ENCODE measurements at regions not wholly inside any gene's neighbourhood (a gene's known extent, or its start where the extent isn't known, plus 50 kb on each side); places are given as distances from the start of the nearest gene placed in this dataset.
"Not testable (repeated sequence)": the region's sequence is repeated elsewhere in the genome, so short reads cannot be mapped to it uniquely, and the experiment has no call there.

DNA sequence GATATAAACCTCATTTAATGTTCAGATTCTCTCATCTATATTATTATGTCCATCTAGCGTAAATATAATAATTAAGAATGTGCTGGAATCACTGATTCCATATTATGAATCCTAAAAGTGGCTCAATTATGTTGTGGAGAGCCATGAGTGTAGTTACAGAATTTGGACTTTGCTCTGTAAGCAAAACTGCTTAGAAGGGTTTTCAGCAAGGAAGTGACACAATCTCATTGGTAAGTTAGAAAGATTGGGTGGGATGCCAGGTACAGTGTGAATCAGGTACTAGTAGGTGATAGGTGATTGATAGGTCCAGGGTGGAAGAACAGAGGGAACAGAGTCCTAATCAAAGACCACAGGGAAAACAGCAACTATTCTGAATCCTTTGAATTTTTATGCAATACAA is 74.9 kb upstream of the ABLIM1 start:
- DNase-seq (ENCODE audit: low spot score), result no peak

DNA sequence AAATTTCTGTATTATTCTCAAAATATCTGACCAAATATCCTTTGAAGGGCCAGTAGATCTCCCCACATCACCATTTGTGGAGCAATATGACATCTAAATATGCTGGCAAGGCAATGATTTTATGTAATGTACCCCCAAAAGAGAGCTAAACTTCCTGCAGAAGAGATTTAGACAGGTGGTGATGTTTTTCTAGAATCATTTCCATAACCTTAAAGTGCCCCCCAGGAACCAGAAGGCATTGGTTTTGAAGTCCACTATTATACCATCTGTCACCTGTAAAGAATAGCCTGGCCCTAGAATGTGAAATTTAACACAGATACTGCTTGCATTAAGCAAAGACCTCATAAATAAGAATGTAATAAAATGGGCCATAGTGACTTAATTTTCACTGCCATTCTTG is 77.9 kb upstream of the ABLIM1 start:
- DNase-seq (ENCODE audit: low spot score), result no peak

DNA sequence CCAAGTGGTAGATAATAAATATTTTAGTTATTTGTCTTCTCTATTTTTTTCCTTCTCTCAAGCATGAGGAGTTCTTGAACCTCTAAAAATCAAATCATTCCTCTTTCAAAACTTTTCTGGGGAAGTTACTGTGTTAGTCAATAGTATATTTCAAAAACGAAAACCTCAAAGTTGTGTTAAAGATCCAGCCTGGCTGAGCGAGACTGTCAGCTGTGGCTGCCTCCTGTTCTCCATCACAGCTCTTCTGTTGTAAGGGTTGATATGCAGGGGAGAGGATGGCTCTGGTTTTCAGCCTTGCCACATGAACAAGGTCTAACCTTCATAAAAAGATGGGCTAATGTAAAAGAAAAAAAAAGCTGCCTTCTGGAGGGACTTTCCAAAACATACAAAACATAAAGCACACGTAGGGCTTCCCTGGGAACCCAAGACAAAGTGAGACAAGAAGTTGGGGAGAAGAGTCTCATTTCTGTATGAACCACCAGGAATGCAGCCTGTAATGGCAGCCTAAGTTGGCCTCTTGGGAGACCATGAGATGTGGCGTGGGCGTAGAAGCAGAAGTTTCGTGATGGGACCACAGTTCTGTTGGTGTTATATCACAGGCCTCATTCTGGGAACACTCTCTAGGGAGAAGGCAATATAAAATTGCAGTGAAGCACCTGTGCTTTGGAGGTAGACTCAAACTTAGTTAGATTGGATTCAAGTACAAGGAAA is 77.9 kb upstream of the FHIP2A start:
- DNase-seq (ENCODE audit: low spot score), result no peak

DNA sequence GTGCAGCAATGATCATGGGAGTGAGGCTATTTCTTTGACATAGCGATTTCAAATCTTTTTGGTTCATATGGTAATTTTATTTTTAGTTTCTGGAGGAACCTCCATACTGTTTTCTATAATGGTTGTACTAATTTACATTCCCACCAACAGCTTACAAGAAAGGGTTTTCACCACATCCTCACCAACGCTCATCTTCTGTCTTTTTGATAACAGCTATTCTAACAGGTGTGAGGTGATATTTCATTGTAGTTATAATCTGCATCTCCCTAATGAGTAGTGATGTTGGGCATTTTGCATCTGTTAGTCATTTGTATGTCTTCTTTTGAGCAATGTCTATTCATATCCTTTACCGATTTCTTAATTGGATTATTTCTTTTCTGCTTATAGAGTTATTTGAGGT is 75.0 kb upstream of the FHIP2A start:
- DNase-seq (ENCODE audit: low spot score), result no peak

DNA sequence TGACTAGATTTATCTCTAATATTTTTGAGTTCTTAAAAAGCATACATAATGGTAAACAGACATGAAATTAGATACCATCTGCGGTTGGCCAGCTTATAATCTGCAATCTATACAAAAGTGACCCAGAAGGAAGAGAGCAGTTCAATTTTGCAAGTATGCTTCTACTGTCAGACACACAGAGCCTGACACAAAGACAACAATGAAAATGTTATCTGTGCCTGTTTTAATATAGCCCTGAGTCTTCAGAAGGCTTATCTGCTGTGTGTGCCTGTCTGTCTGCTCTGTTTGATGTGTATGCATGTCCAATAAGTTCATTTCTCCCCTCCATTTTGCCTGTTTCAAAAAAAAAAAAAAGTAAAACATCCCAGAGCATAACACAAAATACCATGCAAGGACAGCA is 73.3 kb upstream of the FHIP2A start:
- DNase-seq (ENCODE audit: low spot score), result no peak

DNA sequence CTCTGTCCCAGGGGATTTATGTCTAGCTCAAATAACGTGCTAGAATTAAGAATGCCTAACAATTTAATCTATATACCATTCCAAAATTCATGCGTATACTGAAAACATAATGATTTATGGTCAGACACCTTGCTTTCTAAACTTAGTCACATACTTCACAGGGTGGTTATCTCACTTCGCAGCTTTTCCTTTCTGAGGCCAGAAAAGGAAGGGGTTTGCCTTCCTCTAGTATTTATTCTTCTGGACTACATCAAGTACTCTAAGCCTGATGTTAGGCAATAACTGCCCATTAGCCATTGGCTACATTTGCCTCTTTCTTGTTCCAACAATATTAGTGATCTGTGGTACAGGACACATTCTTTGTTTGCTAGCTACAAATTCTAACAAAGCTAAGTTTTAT is 72.6 kb upstream of the FHIP2A start:
- DNase-seq (ENCODE audit: low spot score), result no peak

DNA sequence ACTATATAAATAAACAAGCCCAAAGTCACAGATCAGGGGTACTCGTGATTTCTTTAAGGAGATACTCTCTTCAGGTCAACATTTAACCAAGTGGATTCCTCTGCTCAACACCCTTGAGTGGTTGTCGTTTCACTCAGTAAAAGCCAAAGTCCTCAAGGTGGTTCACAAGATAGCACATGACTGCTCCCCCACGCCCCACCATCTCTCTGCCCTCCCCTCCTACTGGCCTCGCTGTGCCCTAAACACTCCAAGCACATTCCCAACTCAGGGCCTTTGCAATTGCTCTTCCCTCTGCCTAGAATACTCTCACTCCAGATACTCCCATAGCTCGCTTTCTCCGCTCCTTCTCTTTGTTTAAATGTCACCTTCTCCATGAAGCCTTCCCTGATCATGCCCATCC is 72.1 kb upstream of the FHIP2A start:
- no peak for DNase-seq (ENCODE audit: low spot score)

DNA sequence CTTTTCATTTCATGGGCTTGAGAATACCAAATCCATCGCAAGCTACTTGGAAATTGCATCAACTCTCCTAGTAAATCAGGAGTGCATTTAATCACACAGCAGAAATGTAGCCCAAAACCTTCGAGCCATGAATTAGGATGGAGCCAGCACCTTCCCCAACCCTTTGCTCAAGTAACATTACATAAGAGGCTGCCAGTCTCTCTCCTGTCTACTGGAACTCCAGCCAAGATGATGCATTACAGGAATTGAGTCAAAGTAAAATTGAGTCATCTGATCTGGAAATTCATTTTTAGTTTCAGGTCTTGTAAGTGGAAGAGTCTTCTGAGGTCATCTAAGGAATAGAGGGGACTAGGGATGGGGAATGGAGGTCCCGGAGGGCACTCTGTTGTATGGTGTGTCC is 69.7 kb upstream of the FHIP2A start:
- no peak for DNase-seq (ENCODE audit: low spot score)

DNA sequence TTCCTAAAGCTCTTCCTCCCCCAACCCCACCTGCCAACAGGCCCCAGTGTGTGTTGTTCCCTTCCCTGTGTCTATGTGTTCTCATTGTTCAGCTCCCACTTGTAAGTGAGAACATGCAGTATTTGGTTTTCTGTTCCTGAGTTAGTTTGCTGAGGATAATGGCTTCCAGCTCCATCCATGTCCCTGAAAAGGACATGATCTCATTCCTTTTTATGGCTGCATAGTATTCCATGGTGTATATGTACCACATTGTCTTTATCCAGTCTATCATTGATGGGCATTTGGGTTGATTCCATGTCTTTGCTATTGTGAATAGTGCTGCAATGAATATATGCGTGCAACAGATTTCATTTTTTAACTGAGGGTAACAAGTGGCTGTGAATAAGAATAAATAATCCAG is 69.0 kb upstream of the FHIP2A start:
- DNase-seq (ENCODE audit: low spot score), result not testable (repeated sequence)

DNA sequence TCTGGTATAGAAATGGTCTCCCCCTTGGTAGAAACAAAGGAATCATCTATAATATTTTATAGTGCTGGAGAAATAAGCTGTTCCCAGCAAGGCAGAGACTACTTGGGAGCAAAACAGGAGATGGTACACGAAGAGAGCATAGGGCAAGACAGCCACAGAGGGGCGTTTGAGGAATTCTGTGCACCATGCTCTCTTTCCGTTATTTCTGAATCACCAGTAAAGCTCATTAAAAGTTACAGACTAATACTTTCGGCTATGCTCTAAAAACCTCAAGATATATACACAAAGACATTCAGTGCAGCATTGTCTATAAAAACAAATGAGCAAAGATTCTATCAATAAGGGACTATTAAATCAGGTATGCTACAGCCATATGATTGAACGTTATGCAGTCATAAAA is 68.5 kb upstream of the FHIP2A start:
- DNase-seq (ENCODE audit: low spot score), result no peak

DNA sequence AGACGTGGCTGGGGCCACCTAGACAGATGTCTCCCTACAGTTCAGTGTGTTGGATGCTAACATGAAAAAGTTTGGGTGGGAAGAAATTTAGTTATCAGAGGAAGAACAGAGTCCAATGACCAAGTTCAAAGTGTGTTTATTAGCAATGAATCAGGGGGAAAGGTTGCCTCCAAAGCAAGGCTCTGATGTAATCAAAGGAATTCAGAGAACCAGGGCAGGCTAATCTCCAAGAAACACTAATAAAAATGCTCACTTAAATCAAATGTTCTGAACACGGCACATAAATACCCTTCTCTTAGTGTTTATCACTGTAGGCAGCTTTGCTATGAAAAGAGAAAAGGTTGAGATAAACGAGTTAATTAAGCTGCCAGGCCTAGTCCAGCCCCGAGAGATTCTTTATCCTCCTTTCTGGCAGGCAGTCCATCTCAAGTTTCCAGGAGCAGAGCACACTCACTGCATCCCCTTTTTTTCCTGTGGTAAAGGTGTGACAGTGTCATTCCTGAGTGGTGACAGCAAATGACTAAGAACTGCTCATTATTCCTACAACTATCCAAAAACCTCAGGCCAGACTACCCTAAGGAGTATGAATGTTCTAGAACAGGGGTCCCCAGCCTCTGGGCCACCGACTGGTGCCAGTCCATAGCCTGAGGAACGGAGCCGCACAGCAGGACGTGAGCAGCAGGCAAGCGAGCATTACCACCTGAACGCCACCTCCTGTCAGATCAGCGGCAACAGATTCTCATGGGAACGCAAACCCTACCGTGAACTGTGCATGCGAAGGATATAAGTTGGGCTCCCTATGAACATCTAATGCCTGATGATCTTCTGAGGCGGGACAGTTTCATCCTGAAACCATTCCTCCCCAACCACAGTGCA is 66.9 kb upstream of the FHIP2A start:
- DNase-seq (ENCODE audit: low spot score), result no peak

DNA sequence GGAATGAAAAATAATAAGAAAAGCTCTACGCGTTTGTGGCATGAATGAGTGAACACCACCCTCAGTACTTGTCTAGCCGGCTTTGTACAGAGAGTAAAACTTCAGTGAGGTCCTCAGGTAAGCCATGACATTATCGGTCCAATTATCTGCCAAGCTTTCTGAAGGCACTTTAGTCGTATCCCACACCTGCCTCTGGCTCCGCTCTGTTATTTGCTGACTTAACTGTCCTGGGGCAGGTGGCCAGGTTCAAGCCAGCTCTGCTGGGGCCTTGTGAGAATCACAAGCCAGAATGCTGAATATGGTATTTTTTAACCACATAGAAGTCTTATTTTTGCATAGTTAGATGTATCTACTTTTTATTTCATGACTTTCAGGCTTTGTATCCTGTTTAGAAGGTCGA is 66.0 kb upstream of the FHIP2A start:
- DNase-seq (ENCODE audit: low spot score), result no peak

DNA sequence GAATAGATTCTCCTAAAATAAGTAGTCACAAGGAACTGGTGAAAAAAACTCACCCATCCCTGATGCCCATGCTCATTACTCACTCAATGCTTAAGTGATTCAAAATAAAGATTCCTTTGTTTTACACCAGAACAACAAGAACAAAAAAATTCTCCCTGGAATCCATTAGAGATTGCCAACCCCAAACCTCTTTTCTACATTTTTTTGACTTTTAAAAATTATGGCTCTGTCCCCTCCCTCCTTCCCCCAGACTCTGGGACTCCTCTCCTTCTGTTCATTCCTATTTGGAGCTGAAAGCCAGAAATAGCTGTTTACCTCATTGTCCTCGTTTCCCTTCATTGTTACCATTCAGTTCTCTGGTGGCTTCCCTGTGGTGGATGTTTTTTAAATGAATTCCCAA is 63.2 kb upstream of the FHIP2A start:
- no peak for DNase-seq (ENCODE audit: low spot score)

DNA sequence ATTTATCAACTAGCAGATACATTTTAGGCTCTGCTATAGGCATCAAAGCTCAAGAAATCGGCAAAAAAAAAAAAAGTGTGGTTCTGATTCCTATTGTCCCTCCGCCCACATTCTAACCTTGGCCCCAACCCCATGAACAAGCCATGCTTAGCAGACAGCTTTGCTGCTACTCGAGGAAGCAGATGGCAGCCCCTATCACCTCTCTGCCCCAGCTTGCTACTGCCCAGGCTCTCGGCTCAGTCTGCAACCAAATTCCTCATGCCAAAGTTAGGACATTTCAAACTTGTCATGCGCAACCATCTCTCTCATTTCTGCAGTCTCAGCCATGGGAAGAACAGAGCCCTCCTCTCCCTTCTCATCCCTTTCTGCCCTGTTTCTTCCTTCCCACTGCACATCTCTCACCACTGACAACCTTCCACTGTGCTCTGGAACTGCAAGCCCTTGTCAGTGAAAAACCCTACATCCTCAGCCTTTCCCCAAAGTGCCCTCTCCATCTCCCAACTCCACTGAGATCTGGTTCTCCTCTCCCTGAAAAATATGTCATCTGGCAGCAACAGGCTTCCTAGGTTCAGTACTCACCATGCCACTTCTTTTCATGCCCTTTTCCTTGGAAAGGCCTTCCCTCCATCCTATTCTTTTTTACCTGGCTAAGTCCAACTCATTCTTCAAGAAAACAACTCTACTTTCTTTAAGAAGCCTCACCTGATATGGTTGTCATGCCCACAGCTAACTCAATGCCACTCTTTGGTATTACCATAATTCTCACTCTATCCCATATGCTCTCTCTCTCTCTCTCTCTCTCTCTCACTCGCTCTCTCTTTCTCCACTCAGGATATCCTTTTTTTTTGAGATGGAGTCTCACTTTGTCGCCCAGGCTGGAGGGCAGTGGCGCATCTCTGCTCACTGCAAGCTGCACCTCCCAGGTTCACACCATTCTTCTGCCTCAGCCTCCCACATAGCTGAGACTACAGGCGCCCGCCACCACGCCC is 60.1 kb upstream of the FHIP2A start:
- no peak for DNase-seq (ENCODE audit: low spot score)

DNA sequence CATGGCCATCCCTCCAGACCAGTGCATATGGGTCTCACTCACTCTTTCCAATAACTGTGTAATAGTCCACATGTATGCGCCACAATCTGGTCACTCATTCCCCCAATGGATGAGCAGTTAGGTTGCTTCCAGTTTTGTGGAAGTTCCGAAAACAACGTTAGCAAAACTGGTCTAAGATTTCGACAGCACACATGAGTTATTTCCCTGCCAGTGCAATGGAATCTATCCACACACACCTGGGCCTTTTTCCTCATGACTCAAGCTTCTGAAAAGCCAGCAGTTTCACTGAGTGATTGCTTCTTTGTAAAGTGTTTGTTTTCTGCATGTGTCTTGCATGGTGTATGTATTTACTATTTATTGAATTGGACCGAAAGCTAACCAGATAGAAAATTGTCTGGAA is 58.8 kb upstream of the FHIP2A start:
- no peak for DNase-seq (ENCODE audit: low spot score)

DNA sequence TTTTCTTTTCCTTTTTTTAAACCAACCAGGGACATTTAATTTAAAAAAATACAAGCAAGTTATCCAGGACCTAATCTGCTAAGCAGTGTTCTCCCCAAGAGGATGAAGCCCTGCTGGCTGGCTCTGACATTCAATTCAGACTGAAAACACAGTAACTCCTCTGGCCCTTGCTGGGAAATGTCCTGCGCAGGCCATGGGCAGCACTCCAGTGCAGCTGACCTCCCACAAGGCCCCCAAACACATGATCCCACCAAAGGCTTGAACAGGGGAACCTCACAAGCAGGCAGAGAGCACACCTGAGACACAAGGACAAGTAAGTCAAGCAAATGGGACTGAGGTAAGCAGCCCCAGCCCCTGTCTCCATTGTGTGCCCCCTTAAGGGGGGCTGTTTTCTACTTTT is 56.9 kb upstream of the FHIP2A start:
- no peak for DNase-seq (ENCODE audit: low spot score)

DNA sequence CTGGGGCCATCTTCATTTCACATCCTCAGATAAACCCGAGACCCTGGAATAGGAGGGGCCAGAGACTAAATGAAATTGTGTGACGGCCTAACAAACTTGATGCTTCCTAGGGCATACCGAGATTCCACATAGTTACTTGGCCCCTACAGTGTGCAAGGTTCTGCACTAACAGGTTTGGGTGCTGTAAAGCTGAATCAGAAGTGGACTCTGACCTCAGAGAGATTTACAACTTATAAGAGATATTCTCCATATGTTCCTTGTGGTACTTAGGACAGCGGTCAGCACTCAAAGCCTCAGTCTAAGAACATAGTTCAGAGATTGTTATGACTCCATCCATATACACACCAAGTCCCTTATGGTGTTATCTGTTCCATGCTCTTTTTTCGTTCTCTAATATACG is 55.1 kb upstream of the FHIP2A start:
- no peak for DNase-seq (ENCODE audit: low spot score)

DNA sequence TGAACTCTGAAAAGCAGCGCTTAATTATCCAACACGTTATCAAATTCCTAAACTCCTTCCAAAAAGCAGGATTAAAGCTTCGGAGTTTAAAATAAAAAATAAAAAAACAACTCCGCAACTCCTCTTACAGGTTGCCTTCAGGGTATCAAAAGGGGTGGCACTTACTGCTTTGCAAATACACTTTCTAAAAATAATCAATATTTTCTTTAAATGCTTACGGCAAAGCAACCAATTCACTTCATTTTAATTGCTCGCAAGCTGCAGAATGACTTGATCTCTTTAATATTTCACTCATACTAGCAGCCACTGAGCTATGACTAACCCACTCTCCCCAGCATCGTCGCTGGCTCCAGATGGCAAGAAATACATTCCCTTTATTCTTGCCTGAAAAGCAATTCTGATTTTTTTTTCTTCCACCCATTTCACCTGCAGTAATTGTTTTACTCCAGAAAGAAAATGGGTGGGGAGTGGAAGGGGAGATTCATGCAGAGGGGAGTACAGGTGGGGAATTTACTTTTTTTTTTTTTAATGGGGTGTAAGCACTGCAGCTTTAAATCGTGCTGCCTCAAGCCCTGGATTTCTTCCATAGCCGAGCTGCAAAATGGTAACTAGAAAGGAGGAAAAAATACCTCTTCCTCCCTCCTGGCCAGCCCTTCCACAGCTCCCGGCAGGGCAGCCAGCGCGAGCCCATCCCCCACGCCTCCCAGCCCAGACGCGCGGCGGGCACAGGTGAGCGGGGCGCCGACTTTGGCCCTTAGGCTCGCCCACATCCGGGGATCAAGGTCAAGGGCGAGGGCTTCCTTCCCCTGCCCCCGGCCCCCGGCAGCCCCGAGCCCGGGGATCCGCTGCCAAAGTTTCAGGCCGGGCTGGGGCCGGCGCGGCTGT is 54.2 kb upstream of the FHIP2A start:
- no peak for DNase-seq (ENCODE audit: low spot score)

DNA sequence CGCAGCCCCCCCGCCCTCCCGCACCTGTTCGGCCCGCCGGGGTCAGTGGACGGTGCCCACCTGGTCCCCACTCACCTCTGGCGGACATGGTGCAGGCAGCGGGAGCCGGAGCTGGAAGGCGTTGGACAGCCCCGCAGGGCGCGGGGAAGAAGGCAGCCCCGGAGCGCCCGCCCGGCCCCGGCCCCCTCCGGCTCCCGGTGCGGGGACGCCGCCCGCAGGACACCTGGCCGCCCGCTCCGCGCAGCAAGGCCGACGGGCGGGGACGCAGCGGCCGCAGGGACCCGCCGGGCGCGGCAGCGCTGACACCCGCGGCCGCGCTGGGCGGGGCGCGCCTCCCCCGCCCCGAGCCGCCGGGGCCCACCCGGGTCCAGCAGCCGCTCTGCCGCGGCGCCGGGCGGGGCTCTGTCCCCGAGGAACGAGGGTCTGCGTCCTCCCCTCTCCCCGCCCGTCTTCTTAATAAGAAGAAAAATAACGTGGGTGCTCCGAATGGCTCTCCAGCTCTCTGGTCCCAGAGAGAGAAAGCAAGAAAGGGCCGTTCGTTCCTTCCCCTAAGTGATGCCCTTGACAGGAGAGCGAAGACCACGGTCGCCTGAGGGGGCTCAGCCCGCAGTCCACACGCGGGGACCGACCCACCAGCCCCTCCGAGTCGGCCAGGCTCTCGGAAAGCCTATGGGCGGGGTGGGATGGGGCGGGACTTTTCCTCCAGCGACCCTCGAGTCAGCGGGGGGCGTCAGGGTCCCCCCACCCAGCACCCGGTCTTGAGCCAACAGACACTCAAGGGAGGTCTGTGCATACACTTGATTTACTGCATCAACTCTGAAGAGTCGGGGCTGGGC is 53.4 kb upstream of the FHIP2A start:
- no peak for DNase-seq (ENCODE audit: low spot score)

DNA sequence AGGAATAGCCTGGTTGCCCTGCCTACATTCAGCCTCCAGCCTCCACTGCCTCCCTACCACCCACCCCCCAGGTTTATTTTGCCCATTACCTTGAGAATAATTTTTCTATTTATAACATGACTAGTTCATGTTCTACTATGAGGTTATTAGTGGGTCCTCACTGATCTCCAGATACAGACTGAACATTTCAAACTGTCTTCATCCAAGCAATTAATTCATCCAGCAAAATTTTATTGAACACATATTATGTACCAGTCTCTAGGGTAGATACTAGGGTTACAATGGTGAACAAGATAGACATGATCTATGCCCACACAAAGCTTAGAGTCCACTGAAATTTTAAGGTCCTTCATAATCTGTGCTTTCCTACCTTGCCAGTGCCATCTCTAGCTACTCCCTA is 51.6 kb upstream of the FHIP2A start:
- DNase-seq (ENCODE audit: low spot score), result no peak

DNA sequence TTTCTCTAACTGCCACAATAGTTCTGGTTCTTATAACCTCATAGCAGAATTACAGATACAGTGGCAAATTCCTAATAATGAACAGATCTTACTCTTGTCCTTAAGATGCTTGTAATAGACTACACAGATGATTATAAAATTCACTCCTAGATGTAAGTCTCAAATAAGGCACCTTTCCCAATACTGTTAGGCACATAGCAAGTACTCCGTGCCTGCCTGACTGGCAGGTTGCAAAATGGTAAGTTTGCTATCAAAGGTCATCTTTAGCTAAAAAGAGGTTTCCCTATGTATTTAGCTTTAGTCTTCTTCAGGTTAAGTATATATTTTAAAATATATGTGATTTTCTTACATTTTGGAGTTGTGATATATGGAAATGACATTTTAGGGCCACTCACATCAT is 50.4 kb upstream of the FHIP2A start:
- DNase-seq (ENCODE audit: low spot score), result no peak
